WERI-Rb-1 (cell line): ENCODE measurements at regions not wholly inside any gene's neighbourhood (a gene's known extent, or its start where the extent isn't known, plus 50 kb on each side); places are given as distances from the start of the nearest gene placed in this dataset.
"Not testable (repeated sequence)": the region's sequence is repeated elsewhere in the genome, so short reads cannot be mapped to it uniquely, and the experiment has no call there.

Experiments
- DNase-seq: peaks from one replicate; pipeline ENCODE4 v3.0.0-alpha.2; 2020
- H3K27ac ChIP-seq: fragments of 250-450 bp; sonication (Bioruptor Pico); 2 replicates; pipeline ENCODE4 v1.5.1; 2020; ENCODE audit warnings: mild to moderate bottlenecking, moderate library complexity
- H3K27me3 ChIP-seq: fragments of 250-450 bp; sonication (Bioruptor Pico); 2 replicates; pipeline ENCODE4 v1.5.1; 2021; ENCODE audit warnings: mild to moderate bottlenecking, low read depth, moderate library complexity; ENCODE audit not compliant: insufficient read depth, severe bottlenecking
- H3K36me3 ChIP-seq: fragments of 250-450 bp; sonication (Bioruptor Pico); 2 replicates; pipeline ENCODE4 v1.5.1; 2020; ENCODE audit warnings: mild to moderate bottlenecking, moderate library complexity
- H3K4me3 ChIP-seq: 2 replicates; pipeline ENCODE4 v1.5.1; 2011; ENCODE audit warnings: low read depth, mild to moderate bottlenecking, control low read depth, low read length
- H3K9me3 ChIP-seq: fragments of 250-450 bp; sonication (Bioruptor Pico); 2 replicates; pipeline ENCODE4 v1.5.1; 2021; ENCODE audit warnings: mild to moderate bottlenecking, moderate library complexity; ENCODE audit not compliant: severe bottlenecking
- CTCF ChIP-seq: IDR thresholded peaks from 2 replicates; pipeline ENCODE4 v1.5.1; 2011; ENCODE audit warnings: low read depth, mild to moderate bottlenecking, control low read depth, inconsistent platforms, low read length

GRCh38 chrX:123088331-123088730, 95.7 kb upstream of the GRIA3 start:
- TF ChIP-seq CTCF, result no peak
- no peak for DNase-seq
- peaks cover 32% of the 10 kb centered on the region for H3K27me3 ChIP-seq
- no peaks in the 10 kb centered on the region for H3K9me3 ChIP-seq
- no peak overlapping the region for H3K4me3 ChIP-seq
- no peaks in the 10 kb centered on the region for H3K36me3 ChIP-seq
- no peak overlapping the region for H3K27ac ChIP-seq

- DNase-seq, result no peak
- no peak for TF ChIP-seq CTCF
- Histone ChIP-seq H3K4me3 (no peak overlapping the region), H3K36me3 (no peaks in the 10 kb centered on the region), H3K9me3 (no peaks in the 10 kb centered on the region), H3K27ac (no peak overlapping the region), H3K27me3 (peaks cover 35% of the 10 kb centered on the region)
These were observed 95.1 kb upstream of the GRIA3 start for GRCh38 chrX:123088930-123089329.

GRCh38 chrX:123093792-123094191, 90.3 kb upstream of the GRIA3 start:
- TF ChIP-seq CTCF, result no peak
- no peak for DNase-seq
- H3K27me3 ChIP-seq, result peaks cover 20% of the 10 kb centered on the region
- no peak overlapping the region for H3K27ac ChIP-seq
- no peaks in the 10 kb centered on the region for H3K9me3 ChIP-seq
- no peaks in the 10 kb centered on the region for H3K36me3 ChIP-seq
- no peak overlapping the region for H3K4me3 ChIP-seq

GRCh38 chrX:123108513-123109427, 75.3 kb upstream of the GRIA3 start:
- no peak for TF ChIP-seq CTCF
- Histone ChIP-seq H3K4me3 (no peak overlapping the region), H3K9me3 (no peaks in the 10 kb centered on the region), H3K27me3 (peaks cover 35% of the 10 kb centered on the region), H3K27ac (no peak overlapping the region), H3K36me3 (no peaks in the 10 kb centered on the region)
- DNase-seq, result no peak

- no peak overlapping the region for H3K27ac ChIP-seq
- no peak overlapping the region for H3K4me3 ChIP-seq
- H3K9me3 ChIP-seq, result no peaks in the 10 kb centered on the region
- TF ChIP-seq CTCF, result no peak
- H3K27me3 ChIP-seq, result peaks cover 35% of the 10 kb centered on the region
- H3K36me3 ChIP-seq, result no peaks in the 10 kb centered on the region
- no peak for DNase-seq
These were observed 62.8 kb upstream of the GRIA3 start for GRCh38 chrX:123121241-123121640.

- not testable (repeated sequence) for H3K4me3 ChIP-seq, H3K27ac ChIP-seq, DNase-seq, H3K36me3 ChIP-seq, H3K9me3 ChIP-seq
- H3K27me3 ChIP-seq, result peaks cover 40% of the 10 kb centered on the region
These were observed 54.3 kb upstream of the GRIA3 start for GRCh38 chrX:123129805-123130204.
